Esophagus muscularis mucosa (tissue), 3 donors: ENCODE measurements at regions not wholly inside any gene's neighbourhood (a gene's known extent, or its start where the extent isn't known, plus 50 kb on each side); places are given as distances from the start of the nearest gene placed in this dataset.

Source experiments
- CTCF ChIP-seq, 3 experiments: fragments of 200-600 bp in 2 of 3; fragments of 450-650 bp in 1 of 3; sonication (generic) in 2 of 3; IDR thresholded peaks; one replicate each; pipeline ENCODE4 v1.5.1; 2017 to 2019; ENCODE audit warnings: antibody characterized with exemption in 3 of 3, mild to moderate bottlenecking in 2 of 3, moderate library complexity in 1 of 3
- POLR2A ChIP-seq: fragments of 450-650 bp; IDR thresholded peaks from one replicate; pipeline ENCODE4 v1.6.1; 2017; ENCODE audit warnings: antibody characterized with exemption, moderate library complexity, mild to moderate bottlenecking, low read depth
- POLR2AphosphoS5 ChIP-seq, 2 donors: sonication (generic); formaldehyde crosslinking; IDR thresholded peaks; one replicate each; pipeline ENCODE4 v1.6.1; 2017; ENCODE audit warnings: antibody characterized with exemption in 2 of 2

GRCh38 chrY:14351590-14351989 is 172.7 kb upstream of the NLGN4Y start:
- TF ChIP-seq CTCF (IDR thresholded peaks at IDR 0.05) (no peak), POLR2AphosphoS5 (IDR thresholded peaks at IDR 0.05) (no peak), POLR2A (no peak)
